ENCODE measurements at regions not wholly inside any gene's neighbourhood (a gene's known extent, or its start where the extent isn't known, plus 50 kb on each side); places are given as distances from the start of the nearest gene placed in this dataset.

DNA sequence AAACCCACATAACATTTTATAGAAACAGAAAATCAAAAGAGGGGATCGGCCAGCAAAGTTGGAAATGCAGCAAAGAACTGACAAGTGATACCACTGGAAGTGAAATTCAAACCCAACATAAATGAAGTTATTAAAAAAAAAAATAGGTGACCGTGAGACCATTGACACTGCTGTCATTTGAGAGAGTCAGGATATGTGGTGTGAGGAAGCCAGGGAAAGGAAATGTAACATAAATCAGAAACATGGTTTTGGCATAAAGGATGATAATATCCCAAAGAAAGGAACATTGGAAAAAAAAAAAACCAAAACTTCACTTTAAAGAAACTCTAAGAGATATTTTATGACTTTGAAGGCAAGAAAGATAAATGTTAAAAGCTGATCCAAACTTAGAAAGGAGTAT is 312.4 kb upstream of the PIK3R1 start:
- TF ChIP-seq POLR2A (IDR thresholded peaks at IDR 0.05) (no peak), EP300 (IDR thresholded peaks at IDR 0.05) (no peak)
- TF ChIP-seq, protein P1, sequence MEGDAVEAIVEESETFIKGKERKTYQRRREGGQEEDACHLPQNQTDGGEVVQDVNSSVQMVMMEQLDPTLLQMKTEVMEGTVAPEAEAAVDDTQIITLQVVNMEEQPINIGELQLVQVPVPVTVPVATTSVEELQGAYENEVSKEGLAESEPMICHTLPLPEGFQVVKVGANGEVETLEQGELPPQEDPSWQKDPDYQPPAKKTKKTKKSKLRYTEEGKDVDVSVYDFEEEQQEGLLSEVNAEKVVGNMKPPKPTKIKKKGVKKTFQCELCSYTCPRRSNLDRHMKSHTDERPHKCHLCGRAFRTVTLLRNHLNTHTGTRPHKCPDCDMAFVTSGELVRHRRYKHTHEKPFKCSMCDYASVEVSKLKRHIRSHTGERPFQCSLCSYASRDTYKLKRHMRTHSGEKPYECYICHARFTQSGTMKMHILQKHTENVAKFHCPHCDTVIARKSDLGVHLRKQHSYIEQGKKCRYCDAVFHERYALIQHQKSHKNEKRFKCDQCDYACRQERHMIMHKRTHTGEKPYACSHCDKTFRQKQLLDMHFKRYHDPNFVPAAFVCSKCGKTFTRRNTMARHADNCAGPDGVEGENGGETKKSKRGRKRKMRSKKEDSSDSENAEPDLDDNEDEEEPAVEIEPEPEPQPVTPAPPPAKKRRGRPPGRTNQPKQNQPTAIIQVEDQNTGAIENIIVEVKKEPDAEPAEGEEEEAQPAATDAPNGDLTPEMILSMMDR (IDR thresholded peaks at IDR 0.05) = no peak
- intact Hi-C loops (cut with DNase I) = no loop called here
- no peak for DNase-seq
- WGBS, 3 donors = 29 to 45% (median 44%) methylated on average over 2 of the region's 2 CpGs
- no peak overlapping the region for H3K4me3 ChIP-seq
- no peaks in the 10 kb centered on the region for H3K9me3 ChIP-seq
- H3K27me3 ChIP-seq = no peaks in the 10 kb centered on the region
- no peaks in the 10 kb centered on the region for H3K36me3 ChIP-seq
- no peak overlapping the region for H3K27ac ChIP-seq
- peaks cover 3% of the 10 kb centered on the region for H3K4me1 ChIP-seq (ENCODE audit: insufficient read depth)

GRCh38 chr5:67902497-67902830 is 313.1 kb upstream of the PIK3R1 start:
- Histone ChIP-seq H3K27me3 (no peaks in the 10 kb centered on the region), H3K4me3 (no peak overlapping the region), H3K36me3 (no peaks in the 10 kb centered on the region), H3K27ac (no peak overlapping the region), H3K9me3 (no peaks in the 10 kb centered on the region), H3K4me1 (ENCODE audit: insufficient read depth) (peaks cover 3% of the 10 kb centered on the region)
- intact Hi-C loops (cut with DNase I) = no loop called here
- DNase-seq = no peak
- 64 to 75% (median 73%) methylated on average over 1 of the region's 1 CpG for WGBS, 3 donors
- TF ChIP-seq EP300 (IDR thresholded peaks at IDR 0.05) = no peak

DNA sequence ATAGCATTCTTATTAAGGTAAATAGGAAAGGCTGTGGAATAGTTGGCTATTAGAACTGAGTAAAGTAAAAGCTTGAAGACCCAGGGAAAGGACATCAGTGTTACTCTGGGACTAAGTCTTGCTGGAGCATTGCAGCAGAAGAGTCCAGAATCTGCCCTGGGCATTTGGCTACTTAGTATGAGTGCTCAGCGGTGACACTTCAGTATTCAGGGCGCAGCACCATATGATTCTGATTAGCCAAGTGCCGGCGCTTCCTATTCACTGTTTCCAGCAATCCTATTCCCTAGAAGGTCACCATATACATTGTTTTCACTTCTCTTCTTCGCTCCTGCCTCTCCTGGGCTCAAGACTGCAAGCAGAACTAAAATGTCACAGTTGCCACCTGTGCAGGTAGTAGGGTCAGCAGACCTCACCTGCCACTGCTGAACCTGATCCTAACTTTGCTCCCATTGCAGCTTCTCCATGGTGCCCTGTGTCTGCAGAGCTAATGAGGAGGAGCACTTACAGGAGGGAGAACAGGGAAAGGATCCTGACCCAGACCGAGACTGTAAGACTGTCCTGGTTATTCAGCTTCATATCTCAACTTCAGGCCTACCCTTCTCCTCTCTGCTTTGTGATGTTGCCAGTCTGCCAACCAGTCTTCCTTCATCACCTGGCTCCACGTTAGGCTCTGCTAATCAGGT is 313.6 kb upstream of the PIK3R1 start:
- H3K9me3 ChIP-seq = no peaks in the 10 kb centered on the region
- peaks cover 3% of the 10 kb centered on the region for H3K4me1 ChIP-seq (ENCODE audit: insufficient read depth)
- no peak overlapping the region for H3K4me3 ChIP-seq
- no peak overlapping the region for H3K27ac ChIP-seq
- H3K27me3 ChIP-seq = no peaks in the 10 kb centered on the region
- no peaks in the 10 kb centered on the region for H3K36me3 ChIP-seq
- intact Hi-C loops (cut with DNase I) = no loop called here
- TF ChIP-seq EP300 (IDR thresholded peaks at IDR 0.05) = no peak
- no peak for TF ChIP-seq POLR2A (IDR thresholded peaks at IDR 0.05)
- TF ChIP-seq, protein P1 (IDR thresholded peaks at IDR 0.05) = no peak
- 93 to 97% (median 93%) methylated on average over 7 of the region's 7 CpGs for WGBS, 3 donors
- no peak for DNase-seq

GRCh38 chr5:67900514-67900913 is 315.0 kb upstream of the PIK3R1 start:
- H3K9me3 ChIP-seq = no peaks in the 10 kb centered on the region
- peak in 1 of 5 donors; percentile 14 for DNase-seq
- H3K36me3 ChIP-seq = no peaks in the 10 kb centered on the region
- no peak overlapping the region for H3K4me3 ChIP-seq
- H3K27ac ChIP-seq = no peak overlapping the region
- no peaks in the 10 kb centered on the region for H3K27me3 ChIP-seq
- H3K4me1 ChIP-seq (ENCODE audit: insufficient read depth) = peaks cover 3% of the 10 kb centered on the region
- WGBS, 3 donors = 71 to 79% (median 75%) methylated on average over 6 of the region's 6 CpGs
- TF ChIP-seq POLR2A (IDR thresholded peaks at IDR 0.05) (no peak), EP300 (IDR thresholded peaks at IDR 0.05) (no peak)
- TF ChIP-seq, protein P1 (IDR thresholded peaks at IDR 0.05) = no peak
- intact Hi-C loops (cut with DNase I) = no loop called here

DNA sequence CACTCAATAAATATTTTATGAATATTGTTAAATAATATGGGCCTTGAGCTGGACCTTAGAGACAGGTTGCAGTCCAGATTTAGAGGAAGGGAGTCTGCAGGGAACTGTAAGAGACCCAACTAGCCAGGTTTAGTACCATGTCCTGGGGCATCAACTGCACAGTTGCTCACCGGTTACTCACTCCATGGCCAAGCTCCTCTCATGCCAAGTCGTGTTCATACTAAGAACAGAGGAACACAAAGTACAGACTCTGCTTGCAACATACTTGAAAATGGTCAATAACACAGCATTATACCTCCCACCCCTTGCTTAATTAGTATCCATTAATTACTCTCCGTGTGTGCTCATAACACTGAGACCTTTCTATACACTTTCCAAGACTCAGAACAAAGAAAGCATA is 317.6 kb upstream of the PIK3R1 start:
- intact Hi-C loops (cut with DNase I) = no loop called here

More for the DNA sequence above, 317.6 kb upstream of the PIK3R1 start:
- H3K36me3 ChIP-seq = no peaks in the 10 kb centered on the region
- DNase-seq = no peak
- H3K9me3 ChIP-seq = no peaks in the 10 kb centered on the region
- TF ChIP-seq EP300 (IDR thresholded peaks at IDR 0.05) (no peak), POLR2A (IDR thresholded peaks at IDR 0.05) (no peak)
- TF ChIP-seq, protein P1 (IDR thresholded peaks at IDR 0.05) = no peak
- no peaks in the 10 kb centered on the region for H3K27me3 ChIP-seq
- H3K4me1 ChIP-seq (ENCODE audit: insufficient read depth) = peaks cover 2% of the 10 kb centered on the region
- H3K27ac ChIP-seq = no peak overlapping the region
- 72 to 89% (median 82%) methylated on average over 3 of the region's 3 CpGs for WGBS, 3 donors
- no peak overlapping the region for H3K4me3 ChIP-seq
